Glomerular visceral epithelial cell (primary cell): ENCODE measurements at regions not wholly inside any gene's neighbourhood (a gene's known extent, or its start where the extent isn't known, plus 50 kb on each side); places are given as distances from the start of the nearest gene placed in this dataset.

Experiments used
- DNase-seq: peaks from one replicate; pipeline ENCODE4 v3.0.0-alpha.2; 2016; ENCODE audit errors: extremely low spot score

DNA sequence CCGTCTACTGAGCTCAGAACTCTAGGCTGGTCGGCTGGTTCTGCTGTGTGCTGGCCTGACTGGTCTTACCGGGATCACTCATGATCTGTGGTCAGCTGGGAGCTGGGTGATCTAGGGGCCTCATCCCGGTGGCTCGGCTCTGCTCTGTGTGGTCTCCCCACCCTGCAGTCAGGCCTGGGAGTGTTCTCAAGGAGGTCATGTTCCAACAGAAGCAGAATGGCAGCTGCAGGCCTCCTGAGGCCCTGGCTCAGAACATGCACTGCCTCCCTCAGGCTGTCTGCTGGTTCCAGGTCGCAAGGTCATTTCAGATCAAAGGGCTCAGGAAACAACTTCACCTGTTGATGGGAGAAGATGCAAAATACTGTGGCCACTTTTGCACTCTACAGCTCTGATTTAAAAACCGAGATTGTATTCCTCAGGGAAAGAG is 81.1 kb upstream of the RFX8 start:
- no peak for DNase-seq

GRCh38 chr2:101551336-101551888 is 76.5 kb upstream of the RFX8 start:
- DNase-seq, result no peak

DNA sequence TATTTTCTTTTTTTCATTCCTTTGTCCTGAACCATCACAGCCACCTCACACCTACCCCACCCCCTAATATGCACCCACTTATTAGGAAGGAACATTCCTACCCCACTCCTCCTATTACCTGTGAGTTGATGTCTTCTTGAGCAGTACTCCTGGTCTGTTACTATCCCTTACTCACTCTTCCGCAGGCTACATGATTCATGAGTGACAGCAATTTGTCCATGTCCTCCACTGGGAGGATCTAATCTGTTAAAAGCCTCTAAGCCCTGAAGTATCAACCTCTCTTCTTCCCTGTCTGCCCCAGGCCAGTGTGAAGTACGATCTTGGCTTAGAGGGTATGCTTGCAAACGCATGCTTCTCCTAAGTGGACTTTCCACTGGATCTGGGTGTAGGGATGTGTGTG is 75.6 kb upstream of the RFX8 start:
- no peak for DNase-seq

GRCh38 chr2:101549371-101549770 is 74.5 kb upstream of the RFX8 start:
- no peak for DNase-seq

- peak; percentile 40 for DNase-seq
Measured at GRCh38 chr2:101546376-101547058, 71.6 kb upstream of the RFX8 start.

- DNase-seq, result no peak
Measured at GRCh38 chr2:101545950-101546349, 71.0 kb upstream of the RFX8 start.

GRCh38 chr2:101540518-101540917 is 65.6 kb upstream of the RFX8 start:
- no peak for DNase-seq

- no peak for DNase-seq
Measured at GRCh38 chr2:101538076-101538475, 63.2 kb upstream of the RFX8 start.

DNA sequence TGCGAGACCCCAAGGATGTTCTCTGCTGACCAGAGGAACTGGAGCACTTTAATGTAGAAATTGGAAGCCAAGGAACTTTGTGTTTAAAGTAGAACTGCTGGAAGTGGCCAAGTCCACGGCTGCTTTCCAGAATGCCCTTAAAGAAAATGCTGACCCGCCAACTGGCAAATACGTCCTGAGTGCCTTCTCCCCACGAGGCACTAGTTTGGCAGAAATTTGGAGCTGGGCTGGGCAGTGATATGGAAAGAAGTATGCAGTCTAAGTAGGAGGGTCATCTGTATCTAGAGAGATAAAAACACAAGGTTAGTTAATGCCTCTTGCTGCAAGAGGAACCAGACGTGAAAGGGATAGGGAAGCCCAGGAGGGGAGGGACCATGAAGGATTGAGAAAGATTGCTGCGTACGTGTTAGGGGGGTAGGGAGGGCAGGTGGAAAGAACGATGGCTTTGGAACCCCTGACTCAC is 59.3 kb upstream of the RFX8 start:
- no peak for DNase-seq

GRCh38 chr2:101533561-101534148 is 58.7 kb upstream of the RFX8 start:
- no peak for DNase-seq

DNA sequence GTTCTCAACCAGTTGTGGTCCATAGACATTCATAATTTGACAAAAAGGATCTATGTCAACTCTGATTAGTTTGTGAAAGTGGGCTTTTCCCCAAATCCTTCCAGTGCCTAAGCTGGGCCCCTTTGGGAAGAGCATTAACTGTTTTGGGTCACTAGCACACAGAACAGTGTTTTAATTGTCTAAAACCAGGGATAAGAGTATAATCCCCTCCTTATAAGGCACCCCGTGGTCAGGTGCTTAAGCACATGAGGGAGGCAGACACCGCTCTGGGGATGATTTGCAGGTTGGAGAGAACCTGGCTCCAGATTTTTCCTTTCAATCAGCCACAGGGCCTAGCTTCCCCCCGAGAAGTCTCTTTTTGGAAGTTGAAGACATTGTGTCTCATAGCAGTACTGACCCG is 53.6 kb upstream of the RFX8 start:
- DNase-seq, result no peak

DNA sequence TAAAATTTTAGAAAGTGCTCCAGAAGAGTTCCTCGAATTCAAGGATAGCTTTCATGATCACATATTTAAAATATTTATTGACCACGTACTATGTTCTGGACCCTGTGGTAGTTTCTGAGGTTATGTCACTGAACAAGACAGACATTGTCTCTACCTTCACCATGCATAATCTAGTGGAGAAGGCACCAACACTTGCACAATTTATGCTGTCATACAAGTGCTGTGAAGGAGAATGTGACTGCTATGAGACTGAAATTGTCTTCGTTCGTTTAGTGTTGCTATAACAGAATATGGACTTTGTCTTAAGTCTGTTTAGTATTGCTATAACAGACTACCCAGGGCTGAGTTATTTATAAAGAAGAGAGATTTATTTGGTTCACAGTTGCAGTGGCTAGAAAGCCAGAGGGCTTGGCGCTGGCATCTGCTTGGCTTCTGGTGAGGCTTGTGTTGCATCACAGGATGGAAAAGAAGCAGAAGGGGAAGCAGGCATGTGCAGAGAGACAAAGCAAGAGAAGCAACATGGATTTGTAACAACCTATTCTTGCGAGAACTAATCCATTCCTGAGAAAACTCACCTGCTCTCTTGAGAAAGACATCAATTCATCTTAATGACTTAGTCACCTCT is 50.0 kb upstream of the RFX8 start:
- DNase-seq, result no peak
